ENCODE measurements at regions not wholly inside any gene's neighbourhood (a gene's known extent, or its start where the extent isn't known, plus 50 kb on each side); places are given as distances from the start of the nearest gene placed in this dataset.

DNA sequence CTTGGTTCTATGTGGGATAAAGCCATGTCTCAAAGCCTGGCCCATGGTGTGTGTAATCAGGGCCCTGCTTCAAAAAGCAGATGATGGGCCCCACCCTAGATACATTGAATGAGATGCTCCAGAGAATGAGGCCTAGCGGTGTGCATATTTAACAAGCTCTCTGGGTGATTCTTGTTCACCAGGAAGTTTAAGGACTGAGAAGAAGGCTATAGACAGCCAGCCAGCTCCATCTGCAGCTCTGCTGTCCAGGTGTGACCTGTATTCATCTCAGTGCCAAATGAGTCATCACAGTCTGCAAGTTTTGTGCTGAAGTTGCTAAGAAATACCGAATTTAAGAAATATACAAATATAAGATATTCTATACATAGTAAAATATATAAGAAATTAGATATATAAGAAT is 182.0 kb upstream of the RUNX1 start:
- TF ChIP-seq POLR2A (IDR thresholded peaks at IDR 0.05; ENCODE audit: low read length) (no peak), JUNB (IDR thresholded peaks at IDR 0.05) (no peak), SMC3 (IDR thresholded peaks at IDR 0.05) (no peak), RCOR1 (IDR thresholded peaks at IDR 0.05; ENCODE audit: low read depth, low read length) (no peak)
- TF ChIP-seq, protein P1, sequence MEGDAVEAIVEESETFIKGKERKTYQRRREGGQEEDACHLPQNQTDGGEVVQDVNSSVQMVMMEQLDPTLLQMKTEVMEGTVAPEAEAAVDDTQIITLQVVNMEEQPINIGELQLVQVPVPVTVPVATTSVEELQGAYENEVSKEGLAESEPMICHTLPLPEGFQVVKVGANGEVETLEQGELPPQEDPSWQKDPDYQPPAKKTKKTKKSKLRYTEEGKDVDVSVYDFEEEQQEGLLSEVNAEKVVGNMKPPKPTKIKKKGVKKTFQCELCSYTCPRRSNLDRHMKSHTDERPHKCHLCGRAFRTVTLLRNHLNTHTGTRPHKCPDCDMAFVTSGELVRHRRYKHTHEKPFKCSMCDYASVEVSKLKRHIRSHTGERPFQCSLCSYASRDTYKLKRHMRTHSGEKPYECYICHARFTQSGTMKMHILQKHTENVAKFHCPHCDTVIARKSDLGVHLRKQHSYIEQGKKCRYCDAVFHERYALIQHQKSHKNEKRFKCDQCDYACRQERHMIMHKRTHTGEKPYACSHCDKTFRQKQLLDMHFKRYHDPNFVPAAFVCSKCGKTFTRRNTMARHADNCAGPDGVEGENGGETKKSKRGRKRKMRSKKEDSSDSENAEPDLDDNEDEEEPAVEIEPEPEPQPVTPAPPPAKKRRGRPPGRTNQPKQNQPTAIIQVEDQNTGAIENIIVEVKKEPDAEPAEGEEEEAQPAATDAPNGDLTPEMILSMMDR (IDR thresholded peaks at IDR 0.05) = no peak

Measured in A549 (cell line).